IMR-90 (cell line): ENCODE measurements at regions not wholly inside any gene's neighbourhood (a gene's known extent, or its start where the extent isn't known, plus 50 kb on each side); places are given as distances from the start of the nearest gene placed in this dataset.

ENCODE experiments used
- ATAC-seq: fragments of 200-7000 bp; cut with Tn5 transposase; 2 replicates; pipeline ENCODE4 v1.9.1; 2020; ENCODE audit warnings: low read depth, mild to moderate bottlenecking, moderate library complexity
- BruUV-seq: library from RNA; stranded (reverse); fragments of 400-500 nt; replicated peaks from 2 replicates; lab custom pipeline; 2021; lab: Mats Ljungman, UMichigan
- CTCF ChIA-PET: fragments of 300-600 bp; formaldehyde crosslinking; extraction: SDS; loops from one replicate; lab custom pipeline; 2021; ENCODE audit warnings: antibody characterized with exemption; lab: Yijun Ruan, JAX
- POLR2A ChIA-PET: fragments of 300-600 bp; sonication (Branson Sonifier 250); formaldehyde crosslinking; loops from one replicate; lab custom pipeline; 2022; ENCODE audit warnings: antibody characterized with exemption; ENCODE audit not compliant: unreplicated experiment; lab: Charles Lee
- DNase-seq: peaks from one replicate; pipeline ENCODE4 v3.0.0; 2013
- H2AFZ ChIP-seq: replicated peaks from 2 replicates; pipeline ENCODE3; 2013; ENCODE audit warnings: low read length, mild to moderate bottlenecking; ENCODE audit not compliant: poor library complexity
- H2AK5ac ChIP-seq: 2 replicates; pipeline ENCODE4 v1.6.1; 2013; ENCODE audit warnings: low read depth, low read length, inconsistent platforms
- H2AK9ac ChIP-seq: replicated peaks from 2 replicates; pipeline ENCODE3; 2013; ENCODE audit warnings: mild to moderate bottlenecking, low read depth, low read length, moderate library complexity; ENCODE audit not compliant: poor library complexity
- H2BK120ac ChIP-seq: 2 replicates; pipeline ENCODE4 v1.6.1; 2013; ENCODE audit warnings: low read depth, low read length, inconsistent platforms
- H2BK15ac ChIP-seq: 3 replicates; pipeline ENCODE4 v1.6.1; 2013; ENCODE audit warnings: low read depth, low read length, inconsistent platforms
- H2BK20ac ChIP-seq: 2 replicates; pipeline ENCODE4 v1.6.1; 2013; ENCODE audit warnings: low read depth, mild to moderate bottlenecking, inconsistent platforms, low read length, moderate library complexity
- H2BK5ac ChIP-seq: 2 replicates; pipeline ENCODE4 v1.6.1; 2013; ENCODE audit warnings: mild to moderate bottlenecking, low read depth, low read length, inconsistent platforms; ENCODE audit not compliant: poor library complexity, severe bottlenecking
- H3K14ac ChIP-seq: replicated peaks from 2 replicates; pipeline ENCODE4 v1.6.1; 2013; ENCODE audit warnings: low read depth, low read length, inconsistent platforms
- H3K18ac ChIP-seq: 2 replicates; pipeline ENCODE4 v1.6.1; 2013; ENCODE audit warnings: low read depth, low read length, control low read depth
- H3K23ac ChIP-seq: 2 replicates; pipeline ENCODE4 v1.6.1; 2013; ENCODE audit warnings: low read depth, low read length, inconsistent platforms
- H3K27ac ChIP-seq: 2 replicates; pipeline ENCODE4 v1.5.1; 2013; ENCODE audit warnings: mild to moderate bottlenecking, control low read depth, low read length; ENCODE audit not compliant: insufficient read depth
- H3K27me3 ChIP-seq: 2 replicates; pipeline ENCODE4 v1.6.1; 2013; ENCODE audit warnings: low read length; ENCODE audit not compliant: control insufficient read depth, insufficient read depth
- H3K36me3 ChIP-seq: 2 replicates; pipeline ENCODE4 v1.6.1; 2013; ENCODE audit warnings: low read length, mixed read lengths; ENCODE audit not compliant: control insufficient read depth, insufficient read depth
- H3K4ac ChIP-seq: 2 replicates; pipeline ENCODE4 v1.6.1; 2013; ENCODE audit warnings: low read depth, low read length, inconsistent platforms
- H3K4me1 ChIP-seq: 2 replicates; pipeline ENCODE4 v1.6.1; 2013; ENCODE audit warnings: low read length, mixed read lengths; ENCODE audit not compliant: control insufficient read depth, insufficient read depth
- H3K4me2 ChIP-seq: 2 replicates; pipeline ENCODE4 v1.6.1; 2013; ENCODE audit warnings: low read depth, mild to moderate bottlenecking, control low read depth, low read length, moderate library complexity
- H3K4me3 ChIP-seq: 2 replicates; pipeline ENCODE4 v1.5.1; 2013; ENCODE audit warnings: low read depth, mild to moderate bottlenecking, control low read depth, low read length, moderate library complexity; ENCODE audit not compliant: insufficient read depth
- H3K56ac ChIP-seq: 2 replicates; pipeline ENCODE4 v1.6.1; 2013; ENCODE audit warnings: low read length, inconsistent platforms; ENCODE audit not compliant: insufficient read depth; ENCODE audit errors: extremely low read depth
- H3K79me1 ChIP-seq, 2 experiments: 2 replicates each; pipeline ENCODE4 v1.6.1; 2013; ENCODE audit warnings: low read length in 2 of 2, inconsistent platforms in 1 of 2, low read depth in 1 of 2
- H3K9ac ChIP-seq: 2 replicates; pipeline ENCODE4 v1.6.1; 2013; ENCODE audit warnings: low read depth, low read length, control low read depth
- H3K9me1 ChIP-seq: 2 replicates; pipeline ENCODE4 v1.6.1; 2013; ENCODE audit warnings: low read length, inconsistent platforms; ENCODE audit not compliant: insufficient read depth
- H3K9me3 ChIP-seq: 2 replicates; pipeline ENCODE4 v1.6.1; 2013; ENCODE audit warnings: low read length; ENCODE audit not compliant: control insufficient read depth, insufficient read depth
- H4K20me1 ChIP-seq: 2 replicates; pipeline ENCODE4 v1.6.1; 2013; ENCODE audit warnings: low read length, inconsistent platforms; ENCODE audit not compliant: insufficient read depth
- H4K5ac ChIP-seq: 2 replicates; pipeline ENCODE4 v1.6.1; 2013; ENCODE audit warnings: mild to moderate bottlenecking, low read depth, low read length, control low read depth
- H4K8ac ChIP-seq, 2 experiments: 2 replicates each; pipeline ENCODE4 v1.6.1; 2013; ENCODE audit warnings: low read depth in 2 of 2, low read length in 2 of 2, control low read depth in 1 of 2, inconsistent platforms in 1 of 2
- H4K91ac ChIP-seq: 2 replicates; pipeline ENCODE4 v1.6.1; 2013; ENCODE audit warnings: low read depth, low read length, inconsistent platforms; ENCODE audit not compliant: insufficient read depth
- POLR2A ChIP-seq: IDR thresholded peaks from 2 replicates; pipeline ENCODE4 v1.6.1; 2012; ENCODE audit warnings: mild to moderate bottlenecking, low read depth, low read length
- WGBS, 2 experiments: methylation state at CpG; one replicate each; pipeline versions ENCODE4 v1.1.5 to v1.1.7; 2013; ENCODE audit warnings: missing lambda C conversion rate in 2 of 2; ENCODE audit not compliant: insufficient read length in 1 of 2; ENCODE audit errors: extremely low coverage in 2 of 2; 5-methylcytosine and 5-hydroxymethylcytosine counted together
- dilution Hi-C: fragments of 300-500 bp; cut with HindIII; formaldehyde crosslinking; loops from one replicate; pipeline ENCODE4 v1.14.3; 2018; ENCODE audit warnings: low sequenced_read_pairs; ENCODE audit not compliant: unreplicated experiment
- in situ Hi-C: fragments of 300-500 bp; cut with MboI; formaldehyde crosslinking; loops from 3 replicates; pipeline ENCODE4 v1.14.3; 2019; ENCODE audit warnings: low sequenced_read_pairs, inconsistent platforms, mixed read lengths
- intact Hi-C: fragments of 100-400 bp; cut with micrococcal nuclease; formaldehyde crosslinking; loops from 2 replicates; pipeline ENCODE4 v1.10.0; 2022

- no peak overlapping the region for H4K91ac ChIP-seq
- no peak overlapping the region for H3K9ac ChIP-seq
- H2BK15ac ChIP-seq: no peak overlapping the region
- H3K18ac ChIP-seq: no peak overlapping the region
- H4K5ac ChIP-seq: no peak overlapping the region
- H2BK5ac ChIP-seq: no peak overlapping the region
- DNase-seq: no peak
- H3K27ac ChIP-seq: no peak overlapping the region
- no peaks in the 10 kb centered on the region for H3K9me1 ChIP-seq
- H3K4me2 ChIP-seq: no peak overlapping the region
- no peak overlapping the region for H2AK9ac ChIP-seq
- no peak overlapping the region for H3K23ac ChIP-seq
- in situ Hi-C loops (no loop called here), dilution Hi-C loops (no loop called here), intact Hi-C loops (no loop called here)
- no peak overlapping the region for H4K8ac ChIP-seq
- H3K4ac ChIP-seq: no peak overlapping the region
- H2AFZ ChIP-seq: no peak overlapping the region
- no peak overlapping the region for H2BK20ac ChIP-seq
- no peak overlapping the region for H3K56ac ChIP-seq
- H4K20me1 ChIP-seq: no peaks in the 10 kb centered on the region
- no peaks in the 10 kb centered on the region for H3K4me1 ChIP-seq
- TF ChIP-seq POLR2A: no peak
- H3K79me1 ChIP-seq: no peaks in the 10 kb centered on the region
- H3K27me3 ChIP-seq: peaks cover 30% of the 10 kb centered on the region
- CTCF ChIA-PET: no interaction called here
- BruUV-seq: no TSS peak
- WGBS, 2 experiments: 0% methylated on average over 1 of the region's 3 CpGs; no CpG with 5 or more reads in 1 of the 2 experiments
- 0 out of 2 replicates have a peak, but pooled peaks cover 1% of the 10 kb centered on the region for H3K9me3 ChIP-seq
- no peaks in the 10 kb centered on the region for H3K36me3 ChIP-seq
- H2BK120ac ChIP-seq: no peak overlapping the region
- POLR2A ChIA-PET: no interaction called here
- no peak overlapping the region for H3K14ac ChIP-seq
- no peak overlapping the region for H2AK5ac ChIP-seq
- no peak overlapping the region for H3K4me3 ChIP-seq
- no peak for ATAC-seq
Observed at GRCh38 chr6:135117413-135117968, 62.9 kb upstream of the HBS1L start.
